GM23338 (cell line): ENCODE measurements at regions not wholly inside any gene's neighbourhood (a gene's known extent, or its start where the extent isn't known, plus 50 kb on each side); places are given as distances from the start of the nearest gene placed in this dataset.

Experiments
- ATAC-seq: fragments of 200-7000 bp; cut with Tn5 transposase; 3 replicates; pipeline ENCODE4 v1.9.1; 2020
- DNase-seq: peaks from one replicate; pipeline ENCODE4 v3.0.0-alpha.2; 2015; ENCODE audit warnings: low spot score
- H2AFZ ChIP-seq: fragments of 200-600 bp; sonication (generic); 2 replicates; pipeline ENCODE4 v1.8.0; 2016; ENCODE audit warnings: antibody characterized with exemption, mild to moderate bottlenecking, moderate library complexity
- H3F3A ChIP-seq: fragments of 200-600 bp; sonication (generic); replicated peaks from 2 replicates; pipeline ENCODE4 v1.8.0; 2017; ENCODE audit warnings: antibody characterized with exemption, mixed run types, low read depth
- H3K27ac ChIP-seq: fragments of 200-600 bp; sonication (generic); 2 replicates; pipeline ENCODE4 v1.6.1; 2016; ENCODE audit warnings: low read depth
- H3K27me3 ChIP-seq: fragments of 200-600 bp; sonication (generic); 2 replicates; pipeline ENCODE4 v1.8.0; 2016; ENCODE audit warnings: mild to moderate bottlenecking, mixed run types, moderate library complexity; ENCODE audit not compliant: insufficient read depth
- H3K36me3 ChIP-seq: fragments of 200-600 bp; sonication (generic); 2 replicates; pipeline ENCODE4 v1.8.0; 2016; ENCODE audit warnings: mild to moderate bottlenecking; ENCODE audit not compliant: insufficient read depth
- H3K4me1 ChIP-seq: fragments of 200-600 bp; sonication (generic); 2 replicates; pipeline ENCODE4 v1.8.0; 2016; ENCODE audit warnings: mild to moderate bottlenecking, moderate library complexity; ENCODE audit not compliant: insufficient read depth
- H3K4me2 ChIP-seq: fragments of 200-600 bp; sonication (generic); 2 replicates; pipeline ENCODE4 v1.7.1; 2017; ENCODE audit warnings: mixed run types
- H3K4me3 ChIP-seq: fragments of 200-600 bp; sonication (generic); 2 replicates; pipeline ENCODE4 v1.6.1; 2016; ENCODE audit warnings: mixed run types
- H3K79me2 ChIP-seq: fragments of 200-600 bp; sonication (generic); replicated peaks from 2 replicates; pipeline ENCODE4 v1.8.0; 2017; ENCODE audit warnings: mild to moderate bottlenecking; ENCODE audit not compliant: insufficient read depth
- H3K9me2 ChIP-seq: fragments of 200-600 bp; sonication (generic); 2 replicates; pipeline ENCODE4 v1.8.0; 2017; ENCODE audit not compliant: insufficient read depth
- H4K20me1 ChIP-seq: fragments of 200-600 bp; sonication (generic); replicated peaks from 2 replicates; pipeline ENCODE4 v1.8.0; 2017; ENCODE audit warnings: mild to moderate bottlenecking; ENCODE audit not compliant: insufficient read depth
- H3K27ac Mint-ChIP-seq: 2 replicates; pipeline ENCODE4 v1.8.0; 2020; ENCODE audit warnings: inconsistent platforms, mild to moderate bottlenecking, moderate library complexity, mixed read lengths
- H3K27me3 Mint-ChIP-seq: 3 replicates; pipeline ENCODE4 v1.8.0; 2022; ENCODE audit warnings: low read depth, mild to moderate bottlenecking, moderate library complexity, mixed read lengths, inconsistent platforms; ENCODE audit not compliant: insufficient read depth, poor library complexity
- H3K36me3 Mint-ChIP-seq: 3 replicates; pipeline ENCODE4 v1.8.0; 2021; ENCODE audit warnings: low read depth, mild to moderate bottlenecking, inconsistent platforms, moderate library complexity, mixed read lengths
- H3K4me1 Mint-ChIP-seq: 3 replicates; pipeline ENCODE4 v1.8.0; 2020; ENCODE audit warnings: mild to moderate bottlenecking, inconsistent platforms, mixed read lengths
- H3K4me3 Mint-ChIP-seq: 3 replicates; pipeline ENCODE4 v1.8.0; 2021; ENCODE audit warnings: moderate library complexity, mild to moderate bottlenecking, inconsistent platforms, mixed read lengths
- H3K9me3 Mint-ChIP-seq: 3 replicates; pipeline ENCODE4 v1.8.0; 2020; ENCODE audit warnings: moderate library complexity, mild to moderate bottlenecking, inconsistent platforms, mixed read lengths
- CREB1 ChIP-seq: fragments of 250-450 bp; sonication (Bioruptor Pico); IDR thresholded peaks from 2 replicates; pipeline ENCODE4 v1.5.0; 2020; ENCODE audit warnings: low read depth, mild to moderate bottlenecking, moderate library complexity
- EZH2phosphoT487 ChIP-seq: fragments of 200-600 bp; sonication (generic); IDR thresholded peaks from one replicate; pipeline ENCODE4 v1.8.1; 2018; ENCODE audit warnings: antibody characterized with exemption; ENCODE audit not compliant: unreplicated experiment
- JUNB ChIP-seq: IDR thresholded peaks from one replicate; pipeline ENCODE4 v1.6.1; 2016; ENCODE audit warnings: antibody characterized with exemption; ENCODE audit not compliant: unreplicated experiment
- POLR2AphosphoS5 ChIP-seq: IDR thresholded peaks from 2 replicates; pipeline ENCODE4 v1.6.1; 2016; ENCODE audit warnings: antibody characterized with exemption, low read depth
- ZNF114 ChIP-seq: fragments of 250-450 bp; sonication (Bioruptor Pico); IDR thresholded peaks from 2 replicates; pipeline ENCODE4 v1.5.0; 2020; ENCODE audit warnings: mild to moderate bottlenecking, moderate library complexity
- TF ChIP-seq, protein P1 (sequence below), 2 experiments: fragments of 200-600 bp in 1 of 2; sonication (generic) in 1 of 2; conservative IDR thresholded peaks; 2 replicates each; pipeline versions ENCODE4 v1.5.1 to v1.6.1; 2016 to 2017; ENCODE audit warnings: antibody characterized with exemption in 2 of 2, low read depth in 2 of 2, mild to moderate bottlenecking in 2 of 2, moderate library complexity in 1 of 2
- TF ChIP-seq, protein P2 (sequence below): fragments of 250-450 bp; sonication (Bioruptor Pico); IDR thresholded peaks from 2 replicates; pipeline ENCODE4 v1.5.0; 2020; ENCODE audit warnings: mild to moderate bottlenecking, moderate library complexity
- TF ChIP-seq, protein P3 (sequence below): IDR thresholded peaks from 2 replicates; pipeline ENCODE4 v1.6.1; 2016; ENCODE audit warnings: antibody characterized with exemption

DNA sequence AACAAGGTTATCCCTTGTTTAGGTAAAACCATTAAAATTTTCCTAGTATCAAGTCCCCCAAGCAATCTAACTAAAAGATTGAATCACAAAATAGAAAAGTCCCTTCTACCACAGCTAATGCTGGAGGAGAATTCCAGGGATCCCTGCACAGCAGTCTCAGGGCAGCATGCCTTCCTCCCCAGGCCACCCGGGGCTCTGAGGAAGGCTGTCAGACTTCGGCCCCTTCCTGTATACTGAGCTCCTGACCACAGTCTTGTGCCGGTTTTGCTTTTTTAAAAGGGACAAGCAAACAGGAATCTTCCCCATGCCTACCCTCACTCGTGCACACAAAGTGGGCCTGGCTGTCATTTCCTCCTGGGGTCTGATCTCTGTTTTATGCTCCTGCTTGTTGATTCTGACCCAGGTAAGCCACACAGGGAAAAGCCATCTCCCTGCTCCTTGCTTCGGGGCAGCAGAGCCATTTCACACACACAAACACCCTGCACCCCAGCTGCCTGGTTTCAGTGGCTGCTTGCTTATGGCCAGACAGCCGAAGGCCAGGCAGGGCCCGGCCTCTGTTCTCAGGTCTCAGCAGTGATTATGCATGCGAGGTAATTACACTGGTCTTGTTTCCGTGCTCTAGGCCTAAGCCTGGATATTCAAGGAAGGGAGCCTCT, 211.9 kb downstream of the NXNL2 start:
- no peak overlapping the region for H3K4me3 Mint-ChIP-seq
- peak; percentile 26 for DNase-seq

GRCh38 chr9:88747768-88748167, 212.8 kb downstream of the NXNL2 start:
- Histone ChIP-seq H3K79me2 (no peaks in the 10 kb centered on the region), H4K20me1 (no peaks in the 10 kb centered on the region), H3K27ac (no peak overlapping the region), H3K4me2 (no peak overlapping the region), H3K27me3 (no peaks in the 10 kb centered on the region), H3K36me3 (no peaks in the 10 kb centered on the region), H3K4me3 (no peak overlapping the region), H3K4me1 (peaks cover 19% of the 10 kb centered on the region), H3K9me2 (0 out of 2 replicates have a peak, but pooled peaks cover 9% of the 10 kb centered on the region), H2AFZ (peak overlapping the region; percentile 86), H3F3A (no peaks in the 10 kb centered on the region)
- Mint-ChIP-seq H3K9me3 (peaks cover 13% of the 10 kb centered on the region; the same call in 2 of the 3 replicates), H3K36me3 (no peaks in the 10 kb centered on the region), H3K4me3 (no peak overlapping the region), H3K27me3 (peaks cover 7% of the 10 kb centered on the region), H3K4me1 (peaks cover 29% of the 10 kb centered on the region), H3K27ac (peak overlapping the region; percentile 90; the same call in 1 of the 2 replicates)
- DNase-seq (peak; percentile 24), ATAC-seq (peak; percentile 65)
- TF ChIP-seq, protein P1, sequence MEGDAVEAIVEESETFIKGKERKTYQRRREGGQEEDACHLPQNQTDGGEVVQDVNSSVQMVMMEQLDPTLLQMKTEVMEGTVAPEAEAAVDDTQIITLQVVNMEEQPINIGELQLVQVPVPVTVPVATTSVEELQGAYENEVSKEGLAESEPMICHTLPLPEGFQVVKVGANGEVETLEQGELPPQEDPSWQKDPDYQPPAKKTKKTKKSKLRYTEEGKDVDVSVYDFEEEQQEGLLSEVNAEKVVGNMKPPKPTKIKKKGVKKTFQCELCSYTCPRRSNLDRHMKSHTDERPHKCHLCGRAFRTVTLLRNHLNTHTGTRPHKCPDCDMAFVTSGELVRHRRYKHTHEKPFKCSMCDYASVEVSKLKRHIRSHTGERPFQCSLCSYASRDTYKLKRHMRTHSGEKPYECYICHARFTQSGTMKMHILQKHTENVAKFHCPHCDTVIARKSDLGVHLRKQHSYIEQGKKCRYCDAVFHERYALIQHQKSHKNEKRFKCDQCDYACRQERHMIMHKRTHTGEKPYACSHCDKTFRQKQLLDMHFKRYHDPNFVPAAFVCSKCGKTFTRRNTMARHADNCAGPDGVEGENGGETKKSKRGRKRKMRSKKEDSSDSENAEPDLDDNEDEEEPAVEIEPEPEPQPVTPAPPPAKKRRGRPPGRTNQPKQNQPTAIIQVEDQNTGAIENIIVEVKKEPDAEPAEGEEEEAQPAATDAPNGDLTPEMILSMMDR (conservative IDR thresholded peaks at IDR 0.05; ENCODE audit: low read depth in 2 of 2), result no peak
- TF ChIP-seq ZNF114 (CRISPR knock-in tag) (no peak), EZH2phosphoT487 (no peak), JUNB (no peak)
- TF ChIP-seq, protein P2, sequence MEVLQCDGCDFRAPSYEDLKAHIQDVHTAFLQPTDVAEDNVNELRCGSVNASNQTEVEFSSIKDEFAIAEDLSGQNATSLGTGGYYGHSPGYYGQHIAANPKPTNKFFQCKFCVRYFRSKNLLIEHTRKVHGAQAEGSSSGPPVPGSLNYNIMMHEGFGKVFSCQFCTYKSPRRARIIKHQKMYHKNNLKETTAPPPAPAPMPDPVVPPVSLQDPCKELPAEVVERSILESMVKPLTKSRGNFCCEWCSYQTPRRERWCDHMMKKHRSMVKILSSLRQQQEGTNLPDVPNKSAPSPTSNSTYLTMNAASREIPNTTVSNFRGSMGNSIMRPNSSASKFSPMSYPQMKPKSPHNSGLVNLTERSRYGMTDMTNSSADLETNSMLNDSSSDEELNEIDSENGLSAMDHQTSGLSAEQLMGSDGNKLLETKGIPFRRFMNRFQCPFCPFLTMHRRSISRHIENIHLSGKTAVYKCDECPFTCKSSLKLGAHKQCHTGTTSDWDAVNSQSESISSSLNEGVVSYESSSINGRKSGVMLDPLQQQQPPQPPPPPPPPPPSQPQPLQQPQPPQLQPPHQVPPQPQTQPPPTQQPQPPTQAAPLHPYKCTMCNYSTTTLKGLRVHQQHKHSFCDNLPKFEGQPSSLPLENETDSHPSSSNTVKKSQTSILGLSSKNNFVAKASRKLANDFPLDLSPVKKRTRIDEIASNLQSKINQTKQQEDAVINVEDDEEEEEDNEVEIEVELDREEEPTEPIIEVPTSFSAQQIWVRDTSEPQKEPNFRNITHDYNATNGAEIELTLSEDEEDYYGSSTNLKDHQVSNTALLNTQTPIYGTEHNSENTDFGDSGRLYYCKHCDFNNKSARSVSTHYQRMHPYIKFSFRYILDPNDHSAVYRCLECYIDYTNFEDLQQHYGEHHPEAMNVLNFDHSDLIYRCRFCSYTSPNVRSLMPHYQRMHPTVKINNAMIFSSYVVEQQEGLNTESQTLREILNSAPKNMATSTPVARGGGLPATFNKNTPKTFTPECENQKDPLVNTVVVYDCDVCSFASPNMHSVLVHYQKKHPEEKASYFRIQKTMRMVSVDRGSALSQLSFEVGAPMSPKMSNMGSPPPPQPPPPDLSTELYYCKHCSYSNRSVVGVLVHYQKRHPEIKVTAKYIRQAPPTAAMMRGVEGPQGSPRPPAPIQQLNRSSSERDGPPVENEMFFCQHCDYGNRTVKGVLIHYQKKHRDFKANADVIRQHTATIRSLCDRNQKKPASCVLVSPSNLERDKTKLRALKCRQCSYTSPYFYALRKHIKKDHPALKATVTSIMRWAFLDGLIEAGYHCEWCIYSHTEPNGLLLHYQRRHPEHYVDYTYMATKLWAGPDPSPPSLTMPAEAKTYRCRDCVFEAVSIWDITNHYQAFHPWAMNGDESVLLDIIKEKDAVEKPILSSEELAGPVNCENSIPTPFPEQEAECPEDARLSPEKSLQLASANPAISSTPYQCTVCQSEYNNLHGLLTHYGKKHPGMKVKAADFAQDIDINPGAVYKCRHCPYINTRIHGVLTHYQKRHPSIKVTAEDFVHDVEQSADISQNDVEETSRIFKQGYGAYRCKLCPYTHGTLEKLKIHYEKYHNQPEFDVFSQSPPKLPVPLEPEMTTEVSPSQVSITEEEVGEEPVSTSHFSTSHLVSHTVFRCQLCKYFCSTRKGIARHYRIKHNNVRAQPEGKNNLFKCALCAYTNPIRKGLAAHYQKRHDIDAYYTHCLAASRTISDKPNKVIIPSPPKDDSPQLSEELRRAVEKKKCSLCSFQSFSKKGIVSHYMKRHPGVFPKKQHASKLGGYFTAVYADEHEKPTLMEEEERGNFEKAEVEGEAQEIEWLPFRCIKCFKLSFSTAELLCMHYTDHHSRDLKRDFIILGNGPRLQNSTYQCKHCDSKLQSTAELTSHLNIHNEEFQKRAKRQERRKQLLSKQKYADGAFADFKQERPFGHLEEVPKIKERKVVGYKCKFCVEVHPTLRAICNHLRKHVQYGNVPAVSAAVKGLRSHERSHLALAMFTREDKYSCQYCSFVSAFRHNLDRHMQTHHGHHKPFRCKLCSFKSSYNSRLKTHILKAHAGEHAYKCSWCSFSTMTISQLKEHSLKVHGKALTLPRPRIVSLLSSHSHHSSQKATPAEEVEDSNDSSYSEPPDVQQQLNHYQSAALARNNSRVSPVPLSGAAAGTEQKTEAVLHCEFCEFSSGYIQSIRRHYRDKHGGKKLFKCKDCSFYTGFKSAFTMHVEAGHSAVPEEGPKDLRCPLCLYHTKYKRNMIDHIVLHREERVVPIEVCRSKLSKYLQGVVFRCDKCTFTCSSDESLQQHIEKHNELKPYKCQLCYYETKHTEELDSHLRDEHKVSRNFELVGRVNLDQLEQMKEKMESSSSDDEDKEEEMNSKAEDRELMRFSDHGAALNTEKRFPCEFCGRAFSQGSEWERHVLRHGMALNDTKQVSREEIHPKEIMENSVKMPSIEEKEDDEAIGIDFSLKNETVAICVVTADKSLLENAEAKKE (CRISPR knock-in tag), result no peak

More for the DNA sequence above, 211.9 kb downstream of the NXNL2 start:
- Mint-ChIP-seq H3K9me3 (peaks cover 13% of the 10 kb centered on the region; the same call in 2 of the 3 replicates), H3K36me3 (no peaks in the 10 kb centered on the region), H3K27me3 (peaks cover 7% of the 10 kb centered on the region), H3K4me1 (peaks cover 38% of the 10 kb centered on the region), H3K27ac (peak overlapping the region; percentile 90)
- Histone ChIP-seq H3K4me3 (no peak overlapping the region), H3K27me3 (no peaks in the 10 kb centered on the region), H3K4me1 (peaks cover 20% of the 10 kb centered on the region), H3K4me2 (no peak overlapping the region), H2AFZ (peak overlapping the region; percentile 86), H3F3A (no peaks in the 10 kb centered on the region), H3K36me3 (no peaks in the 10 kb centered on the region), H3K79me2 (no peaks in the 10 kb centered on the region), H4K20me1 (no peaks in the 10 kb centered on the region), H3K27ac (no peak overlapping the region), H3K9me2 (0 out of 2 replicates have a peak, but pooled peaks cover 9% of the 10 kb centered on the region)
- peak; percentile 83 for ATAC-seq
- TF ChIP-seq ZNF114 (CRISPR knock-in tag) (no peak), POLR2AphosphoS5 (no peak), JUNB (no peak), CREB1 (CRISPR knock-in tag) (no peak)
- TF ChIP-seq, protein P1 (conservative IDR thresholded peaks at IDR 0.05; ENCODE audit: low read depth in 2 of 2), result no peak
- TF ChIP-seq, protein P3, sequence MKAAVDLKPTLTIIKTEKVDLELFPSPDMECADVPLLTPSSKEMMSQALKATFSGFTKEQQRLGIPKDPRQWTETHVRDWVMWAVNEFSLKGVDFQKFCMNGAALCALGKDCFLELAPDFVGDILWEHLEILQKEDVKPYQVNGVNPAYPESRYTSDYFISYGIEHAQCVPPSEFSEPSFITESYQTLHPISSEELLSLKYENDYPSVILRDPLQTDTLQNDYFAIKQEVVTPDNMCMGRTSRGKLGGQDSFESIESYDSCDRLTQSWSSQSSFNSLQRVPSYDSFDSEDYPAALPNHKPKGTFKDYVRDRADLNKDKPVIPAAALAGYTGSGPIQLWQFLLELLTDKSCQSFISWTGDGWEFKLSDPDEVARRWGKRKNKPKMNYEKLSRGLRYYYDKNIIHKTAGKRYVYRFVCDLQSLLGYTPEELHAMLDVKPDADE, result no peak
